ENCODE measurements at regions not wholly inside any gene's neighbourhood (a gene's known extent, or its start where the extent isn't known, plus 50 kb on each side); places are given as distances from the start of the nearest gene placed in this dataset.

DNA sequence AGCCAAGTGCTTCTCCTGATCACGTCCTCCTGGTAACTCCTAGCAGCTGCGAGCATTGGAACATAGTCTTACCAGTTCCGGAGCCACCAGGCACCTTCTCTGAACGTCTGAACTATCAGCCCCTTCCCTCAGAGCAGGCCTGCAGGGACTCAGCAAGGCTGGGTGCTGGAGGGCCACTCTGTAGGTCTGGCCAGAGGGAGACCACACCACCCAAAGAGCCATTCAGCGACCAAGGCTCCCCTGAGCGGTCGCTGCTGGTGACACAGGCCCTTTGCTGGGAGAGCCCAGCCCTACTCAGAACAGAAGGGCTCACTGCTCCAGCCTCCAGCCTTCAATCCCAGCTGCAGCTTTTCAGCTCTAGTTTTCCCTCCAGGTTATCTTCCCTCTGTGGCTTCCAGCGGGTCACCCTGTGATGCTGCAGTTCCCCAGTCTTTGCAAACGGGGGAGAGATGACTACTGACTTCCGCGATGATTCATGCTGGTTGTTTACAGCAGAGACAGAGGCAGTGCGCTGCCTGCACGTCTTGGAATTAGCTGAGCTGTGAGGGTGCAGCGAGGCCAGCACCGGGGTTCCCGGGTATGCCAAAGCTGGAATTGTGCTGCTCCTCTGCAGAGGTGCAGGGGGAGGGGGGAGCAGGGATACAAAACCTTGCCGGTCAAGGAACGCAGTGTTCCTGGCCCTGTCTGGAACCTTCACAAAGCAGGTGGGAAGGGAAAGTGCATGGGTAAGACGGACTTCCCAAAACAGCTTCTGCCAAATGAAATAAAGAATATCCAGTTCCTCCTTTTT is 161.4 kb downstream of the LY86 start (continued):
- TF ChIP-seq, protein P1, sequence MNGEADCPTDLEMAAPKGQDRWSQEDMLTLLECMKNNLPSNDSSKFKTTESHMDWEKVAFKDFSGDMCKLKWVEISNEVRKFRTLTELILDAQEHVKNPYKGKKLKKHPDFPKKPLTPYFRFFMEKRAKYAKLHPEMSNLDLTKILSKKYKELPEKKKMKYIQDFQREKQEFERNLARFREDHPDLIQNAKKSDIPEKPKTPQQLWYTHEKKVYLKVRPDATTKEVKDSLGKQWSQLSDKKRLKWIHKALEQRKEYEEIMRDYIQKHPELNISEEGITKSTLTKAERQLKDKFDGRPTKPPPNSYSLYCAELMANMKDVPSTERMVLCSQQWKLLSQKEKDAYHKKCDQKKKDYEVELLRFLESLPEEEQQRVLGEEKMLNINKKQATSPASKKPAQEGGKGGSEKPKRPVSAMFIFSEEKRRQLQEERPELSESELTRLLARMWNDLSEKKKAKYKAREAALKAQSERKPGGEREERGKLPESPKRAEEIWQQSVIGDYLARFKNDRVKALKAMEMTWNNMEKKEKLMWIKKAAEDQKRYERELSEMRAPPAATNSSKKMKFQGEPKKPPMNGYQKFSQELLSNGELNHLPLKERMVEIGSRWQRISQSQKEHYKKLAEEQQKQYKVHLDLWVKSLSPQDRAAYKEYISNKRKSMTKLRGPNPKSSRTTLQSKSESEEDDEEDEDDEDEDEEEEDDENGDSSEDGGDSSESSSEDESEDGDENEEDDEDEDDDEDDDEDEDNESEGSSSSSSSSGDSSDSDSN (IDR thresholded peaks at IDR 0.05; ENCODE audit: borderline replicate concordance in 1 of 2, low read depth in 2 of 2, low read length in 2 of 2), result peak; percentile 90 to 99; a peak in 3 of 4 replicates
- peak; percentile 85 for TF ChIP-seq BRD9 (IDR thresholded peaks at IDR 0.05; ENCODE audit: low read depth, partially characterized antibody)
- TF ChIP-seq, protein P2, sequence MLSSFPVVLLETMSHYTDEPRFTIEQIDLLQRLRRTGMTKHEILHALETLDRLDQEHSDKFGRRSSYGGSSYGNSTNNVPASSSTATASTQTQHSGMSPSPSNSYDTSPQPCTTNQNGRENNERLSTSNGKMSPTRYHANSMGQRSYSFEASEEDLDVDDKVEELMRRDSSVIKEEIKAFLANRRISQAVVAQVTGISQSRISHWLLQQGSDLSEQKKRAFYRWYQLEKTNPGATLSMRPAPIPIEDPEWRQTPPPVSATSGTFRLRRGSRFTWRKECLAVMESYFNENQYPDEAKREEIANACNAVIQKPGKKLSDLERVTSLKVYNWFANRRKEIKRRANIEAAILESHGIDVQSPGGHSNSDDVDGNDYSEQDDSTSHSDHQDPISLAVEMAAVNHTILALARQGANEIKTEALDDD (IDR thresholded peaks at IDR 0.05), result peak; percentile 95
- peak; percentile 49; the same call in 1 of the 2 replicates for TF ChIP-seq ZNF584 (CRISPR knock-in tag; IDR thresholded peaks at IDR 0.05; ENCODE audit: low read depth)
- no peak for TF ChIP-seq SREBF2 (CRISPR knock-in tag; IDR thresholded peaks at IDR 0.05)
- TF ChIP-seq SMARCA4 (IDR thresholded peaks at IDR 0.05), result peak; percentile 97
- TF ChIP-seq TARDBP (IDR thresholded peaks at IDR 0.05), result peak; percentile 64; the same call in 1 of the 2 replicates
- TF ChIP-seq, protein P3, sequence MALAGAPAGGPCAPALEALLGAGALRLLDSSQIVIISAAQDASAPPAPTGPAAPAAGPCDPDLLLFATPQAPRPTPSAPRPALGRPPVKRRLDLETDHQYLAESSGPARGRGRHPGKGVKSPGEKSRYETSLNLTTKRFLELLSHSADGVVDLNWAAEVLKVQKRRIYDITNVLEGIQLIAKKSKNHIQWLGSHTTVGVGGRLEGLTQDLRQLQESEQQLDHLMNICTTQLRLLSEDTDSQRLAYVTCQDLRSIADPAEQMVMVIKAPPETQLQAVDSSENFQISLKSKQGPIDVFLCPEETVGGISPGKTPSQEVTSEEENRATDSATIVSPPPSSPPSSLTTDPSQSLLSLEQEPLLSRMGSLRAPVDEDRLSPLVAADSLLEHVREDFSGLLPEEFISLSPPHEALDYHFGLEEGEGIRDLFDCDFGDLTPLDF (CRISPR knock-in tag; IDR thresholded peaks at IDR 0.05), result peak; percentile 38; the same call in 1 of the 2 replicates
- no peak for TF ChIP-seq RBM25 (IDR thresholded peaks at IDR 0.05; ENCODE audit: low read depth, low read length, severe bottlenecking)
- peak; percentile 30 for TF ChIP-seq CCNT2 (IDR thresholded peaks at IDR 0.05; ENCODE audit: borderline replicate concordance, extremely low read depth, insufficient read length, low read depth, low read length)
- no peak for TF ChIP-seq ESRRB (CRISPR knock-in tag; IDR thresholded peaks at IDR 0.05; ENCODE audit: borderline replicate concordance)
- no peak for TF ChIP-seq KHSRP (IDR thresholded peaks at IDR 0.05)
- TF ChIP-seq GATAD2A (IDR thresholded peaks at IDR 0.05), result 0 out of 2 replicates have a peak, but pooled peaks have one; percentile 42
- TF ChIP-seq POLR2AphosphoS5 (IDR thresholded peaks at IDR 0.05; ENCODE audit: control insufficient read depth, insufficient read depth, low read depth, low read length), result peak; percentile 53; the same call in 1 of the 2 replicates
- TF ChIP-seq FOSL1 (tag; conservative IDR thresholded peaks at IDR 0.05), result peak; percentile 98
- TF ChIP-seq HDGF (IDR thresholded peaks at IDR 0.05), result 0 out of 2 replicates have a peak, but pooled peaks have one; percentile 64
- peak; percentile 58; the same call in 1 of the 2 replicates for TF ChIP-seq NCOR1 (IDR thresholded peaks at IDR 0.05)
- peak; percentile 53; the same call in 1 of the 2 replicates for TF ChIP-seq ZNF668 (CRISPR knock-in tag; IDR thresholded peaks at IDR 0.05)
- TF ChIP-seq, protein P4, sequence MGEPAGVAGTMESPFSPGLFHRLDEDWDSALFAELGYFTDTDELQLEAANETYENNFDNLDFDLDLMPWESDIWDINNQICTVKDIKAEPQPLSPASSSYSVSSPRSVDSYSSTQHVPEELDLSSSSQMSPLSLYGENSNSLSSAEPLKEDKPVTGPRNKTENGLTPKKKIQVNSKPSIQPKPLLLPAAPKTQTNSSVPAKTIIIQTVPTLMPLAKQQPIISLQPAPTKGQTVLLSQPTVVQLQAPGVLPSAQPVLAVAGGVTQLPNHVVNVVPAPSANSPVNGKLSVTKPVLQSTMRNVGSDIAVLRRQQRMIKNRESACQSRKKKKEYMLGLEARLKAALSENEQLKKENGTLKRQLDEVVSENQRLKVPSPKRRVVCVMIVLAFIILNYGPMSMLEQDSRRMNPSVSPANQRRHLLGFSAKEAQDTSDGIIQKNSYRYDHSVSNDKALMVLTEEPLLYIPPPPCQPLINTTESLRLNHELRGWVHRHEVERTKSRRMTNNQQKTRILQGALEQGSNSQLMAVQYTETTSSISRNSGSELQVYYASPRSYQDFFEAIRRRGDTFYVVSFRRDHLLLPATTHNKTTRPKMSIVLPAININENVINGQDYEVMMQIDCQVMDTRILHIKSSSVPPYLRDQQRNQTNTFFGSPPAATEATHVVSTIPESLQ (CRISPR knock-in tag; IDR thresholded peaks at IDR 0.05), result no peak

Measured in K562 (cell line).